ENCODE measurements at regions not wholly inside any gene's neighbourhood (a gene's known extent, or its start where the extent isn't known, plus 50 kb on each side); places are given as distances from the start of the nearest gene placed in this dataset.

DNA sequence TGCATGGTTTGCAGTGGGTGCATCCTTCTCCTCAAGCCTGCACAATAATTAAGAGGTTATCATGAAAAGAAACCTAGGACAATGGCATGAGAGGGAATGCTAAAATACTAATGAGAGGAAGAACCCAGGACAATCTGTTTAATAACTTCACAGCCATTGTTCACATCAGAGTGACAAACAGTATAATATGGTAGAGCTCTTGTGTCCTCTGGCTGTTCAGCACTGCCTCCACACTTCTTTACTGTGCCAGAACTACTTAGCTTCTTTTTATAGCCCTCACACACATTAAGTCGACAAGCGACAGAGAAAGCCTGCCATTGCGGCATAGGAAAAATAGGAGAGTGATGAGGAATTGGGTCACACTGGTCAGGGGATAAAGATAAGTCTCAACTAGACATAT, 65.0 kb upstream of the MEIS2 start:
- Histone ChIP-seq H2BK5ac (ENCODE audit: low read depth, low read length, poor library complexity, severe bottlenecking) (no peak overlapping the region), H3K14ac (ENCODE audit: low read length in 2 of 2) (no peak overlapping the region), H3K79me1 (replicated peaks; ENCODE audit: low read length, poor library complexity, severe bottlenecking) (no peaks in the 10 kb centered on the region), H2BK12ac (ENCODE audit: low read length in 2 of 2) (no peak overlapping the region), H2AFZ (ENCODE audit: low read depth, low read length) (no peak overlapping the region), H3K4ac (ENCODE audit: low read depth in 1 of 2, low read length in 2 of 2) (no peak overlapping the region), H2BK120ac (ENCODE audit: low read depth, low read length) (no peak overlapping the region), H2BK15ac (ENCODE audit: low read depth, poor library complexity, severe bottlenecking) (no peak overlapping the region), H3K27me3 (ENCODE audit: control insufficient read depth in 1 of 2, insufficient read depth in 1 of 2, low read length in 2 of 2) (no peaks in the 10 kb centered on the region), H3K4me2 (ENCODE audit: low read length, poor library complexity, severe bottlenecking) (no peak overlapping the region), H3K27ac (ENCODE audit: low read length, poor library complexity, severe bottlenecking) (no peak overlapping the region), H3K9ac (ENCODE audit: low read length) (no peak overlapping the region), H3K9me3 (ENCODE audit: control insufficient read depth, low read length) (no peaks in the 10 kb centered on the region), H4K91ac (ENCODE audit: low read length) (no peak overlapping the region), H3K23ac (ENCODE audit: low read length in 2 of 2) (no peak overlapping the region), H3K36me3 (ENCODE audit: control insufficient read depth in 1 of 2, insufficient read depth in 2 of 2, low read depth in 1 of 2, low read length in 2 of 2) (no peaks in the 10 kb centered on the region), H4K8ac (ENCODE audit: low read length) (no peak overlapping the region), H3K4me3 (ENCODE audit: insufficient read depth in 1 of 2, low read depth in 1 of 2, low read length in 2 of 2) (no peak overlapping the region), H2AK5ac (ENCODE audit: low read length, severe bottlenecking) (no peak overlapping the region), H3K18ac (ENCODE audit: low read depth in 1 of 2, low read length in 2 of 2) (no peak overlapping the region), H3K4me1 (ENCODE audit: control insufficient read depth, insufficient read depth, low read depth, low read length) (no peaks in the 10 kb centered on the region)
- no peak for DNase-seq
- WGBS, result 69% methylated on average over 3 of the region's 3 CpGs

DNA sequence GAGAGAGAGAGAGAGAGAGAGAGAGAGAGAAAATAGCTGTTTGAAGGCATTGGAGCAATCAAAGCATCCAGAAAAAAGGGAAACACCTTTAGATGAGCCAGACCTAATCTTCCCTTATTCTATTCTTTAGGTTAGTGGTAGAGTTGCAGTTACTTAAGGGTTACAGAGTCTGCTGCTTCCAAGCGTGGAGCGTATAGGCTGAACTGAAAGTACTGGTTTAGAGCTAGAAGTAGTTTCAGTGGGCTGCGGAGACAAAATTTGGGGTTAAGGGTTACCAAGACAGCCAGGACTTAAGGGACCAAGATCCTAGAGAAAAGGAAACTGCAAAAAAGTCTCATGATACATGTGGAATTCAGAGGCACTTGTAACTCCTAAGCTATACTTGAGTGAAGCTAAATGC, 66.1 kb upstream of the MEIS2 start:
- no peak overlapping the region for H3K4me3 ChIP-seq (ENCODE audit: insufficient read depth in 1 of 2, low read depth in 1 of 2, low read length in 2 of 2)
- H2BK15ac ChIP-seq (ENCODE audit: low read depth, poor library complexity, severe bottlenecking), result no peak overlapping the region
- no peak overlapping the region for H2BK12ac ChIP-seq (ENCODE audit: low read length in 2 of 2)
- no peak overlapping the region for H4K91ac ChIP-seq (ENCODE audit: low read length)
- H3K4ac ChIP-seq (ENCODE audit: low read depth in 1 of 2, low read length in 2 of 2), result no peak overlapping the region
- no peak overlapping the region for H2AFZ ChIP-seq (ENCODE audit: low read depth, low read length)
- H2BK120ac ChIP-seq (ENCODE audit: low read depth, low read length), result no peak overlapping the region
- no peak overlapping the region for H3K14ac ChIP-seq (ENCODE audit: low read length in 2 of 2)
- H2BK5ac ChIP-seq (ENCODE audit: low read depth, low read length, poor library complexity, severe bottlenecking), result no peak overlapping the region
- H3K36me3 ChIP-seq (ENCODE audit: control insufficient read depth in 1 of 2, insufficient read depth in 2 of 2, low read depth in 1 of 2, low read length in 2 of 2), result no peaks in the 10 kb centered on the region
- WGBS, result 91% methylated on average over 3 of the region's 3 CpGs
- H3K79me1 ChIP-seq (replicated peaks; ENCODE audit: low read length, poor library complexity, severe bottlenecking), result no peaks in the 10 kb centered on the region
- H2AK5ac ChIP-seq (ENCODE audit: low read length, severe bottlenecking), result no peak overlapping the region
- H3K9me3 ChIP-seq (ENCODE audit: control insufficient read depth, low read length), result no peaks in the 10 kb centered on the region
- no peaks in the 10 kb centered on the region for H3K27me3 ChIP-seq (ENCODE audit: control insufficient read depth in 1 of 2, insufficient read depth in 1 of 2, low read length in 2 of 2)
- H4K8ac ChIP-seq (ENCODE audit: low read length), result no peak overlapping the region
- no peak overlapping the region for H3K23ac ChIP-seq (ENCODE audit: low read length in 2 of 2)
- no peak for DNase-seq
- H3K4me1 ChIP-seq (ENCODE audit: control insufficient read depth, insufficient read depth, low read depth, low read length), result no peaks in the 10 kb centered on the region
- H3K18ac ChIP-seq (ENCODE audit: low read depth in 1 of 2, low read length in 2 of 2), result no peak overlapping the region
- H3K27ac ChIP-seq (ENCODE audit: low read length, poor library complexity, severe bottlenecking), result no peak overlapping the region
- H3K9ac ChIP-seq (ENCODE audit: low read length), result no peak overlapping the region
- H3K4me2 ChIP-seq (ENCODE audit: low read length, poor library complexity, severe bottlenecking), result no peak overlapping the region

DNA sequence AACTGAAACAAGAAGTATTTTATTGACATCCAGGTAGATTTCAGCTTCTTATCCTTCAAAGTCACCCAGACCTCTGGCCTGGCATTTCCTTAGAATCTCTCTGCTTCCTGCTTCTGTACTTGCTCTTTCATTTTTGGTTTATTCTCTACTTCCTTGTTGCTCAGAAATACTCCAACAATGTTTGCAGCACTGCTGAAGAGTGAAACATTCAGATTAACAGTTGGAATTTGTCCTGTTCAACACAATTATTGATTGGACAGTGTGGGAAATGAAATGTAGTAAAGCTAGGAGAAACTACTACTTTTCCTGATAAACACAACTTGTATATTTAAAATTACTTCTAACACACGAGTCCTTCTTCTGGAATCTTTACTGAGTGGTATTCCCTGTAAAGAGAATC, 81.0 kb upstream of the MEIS2 start:
- Histone ChIP-seq H3K4me2 (ENCODE audit: low read length, poor library complexity, severe bottlenecking) (no peak overlapping the region), H4K8ac (ENCODE audit: low read length) (no peak overlapping the region), H2BK12ac (ENCODE audit: low read length in 2 of 2) (no peak overlapping the region), H3K27ac (ENCODE audit: low read length, poor library complexity, severe bottlenecking) (no peak overlapping the region), H3K9ac (ENCODE audit: low read length) (no peak overlapping the region), H3K79me1 (replicated peaks; ENCODE audit: low read length, poor library complexity, severe bottlenecking) (no peaks in the 10 kb centered on the region), H3K4ac (ENCODE audit: low read depth in 1 of 2, low read length in 2 of 2) (no peak overlapping the region), H3K27me3 (ENCODE audit: control insufficient read depth in 1 of 2, insufficient read depth in 1 of 2, low read length in 2 of 2) (no peaks in the 10 kb centered on the region), H3K18ac (ENCODE audit: low read depth in 1 of 2, low read length in 2 of 2) (no peak overlapping the region), H3K4me3 (ENCODE audit: insufficient read depth in 1 of 2, low read depth in 1 of 2, low read length in 2 of 2) (no peak overlapping the region), H2AK5ac (ENCODE audit: low read length, severe bottlenecking) (no peak overlapping the region), H3K9me3 (ENCODE audit: control insufficient read depth, low read length) (peaks cover 24% of the 10 kb centered on the region), H3K14ac (ENCODE audit: low read length in 2 of 2) (no peak overlapping the region), H3K4me1 (ENCODE audit: control insufficient read depth, insufficient read depth, low read depth, low read length) (no peaks in the 10 kb centered on the region), H2AFZ (ENCODE audit: low read depth, low read length) (no peak overlapping the region), H4K91ac (ENCODE audit: low read length) (no peak overlapping the region), H2BK15ac (ENCODE audit: low read depth, poor library complexity, severe bottlenecking) (no peak overlapping the region), H2BK5ac (ENCODE audit: low read depth, low read length, poor library complexity, severe bottlenecking) (no peak overlapping the region), H3K36me3 (ENCODE audit: control insufficient read depth in 1 of 2, insufficient read depth in 2 of 2, low read depth in 1 of 2, low read length in 2 of 2) (no peaks in the 10 kb centered on the region), H3K23ac (ENCODE audit: low read length in 2 of 2) (no peak overlapping the region), H2BK120ac (ENCODE audit: low read depth, low read length) (no peak overlapping the region)
- no CpG with 5 or more reads among the region's 1 CpG for WGBS
- no peak for DNase-seq

DNA sequence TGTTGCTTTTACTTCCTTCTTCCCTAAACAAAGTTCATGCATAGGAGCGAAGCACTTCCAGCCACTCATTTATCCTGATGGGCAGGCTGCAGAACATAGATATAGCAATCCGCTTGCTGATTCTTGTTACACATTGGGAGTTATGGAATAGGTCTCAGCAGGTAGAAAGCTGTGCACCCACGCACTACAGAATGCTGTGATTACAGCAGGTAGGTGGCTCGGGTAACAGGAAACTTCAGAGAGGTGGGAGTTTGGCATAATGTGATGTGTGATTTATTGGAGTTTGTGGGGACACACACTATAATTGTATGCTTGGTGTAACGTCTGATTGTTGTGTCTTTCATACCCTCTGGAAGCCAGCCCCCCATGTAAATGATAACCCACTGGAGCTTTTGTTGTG, 99.2 kb upstream of the MEIS2 start:
- no peak overlapping the region for H3K4me2 ChIP-seq (ENCODE audit: low read length, poor library complexity, severe bottlenecking)
- H3K18ac ChIP-seq (ENCODE audit: low read depth in 1 of 2, low read length in 2 of 2), result no peak overlapping the region
- no peak overlapping the region for H2AFZ ChIP-seq (ENCODE audit: low read depth, low read length)
- H3K14ac ChIP-seq (ENCODE audit: low read length in 2 of 2), result no peak overlapping the region
- no peak overlapping the region for H3K27ac ChIP-seq (ENCODE audit: low read length, poor library complexity, severe bottlenecking)
- no peak overlapping the region for H2BK15ac ChIP-seq (ENCODE audit: low read depth, poor library complexity, severe bottlenecking)
- H3K4ac ChIP-seq (ENCODE audit: low read depth in 1 of 2, low read length in 2 of 2), result no peak overlapping the region
- H3K9ac ChIP-seq (ENCODE audit: low read length), result no peak overlapping the region
- H2AK5ac ChIP-seq (ENCODE audit: low read length, severe bottlenecking), result no peak overlapping the region
- no peak overlapping the region for H2BK120ac ChIP-seq (ENCODE audit: low read depth, low read length)
- no peaks in the 10 kb centered on the region for H3K79me1 ChIP-seq (replicated peaks; ENCODE audit: low read length, poor library complexity, severe bottlenecking)
- no peak overlapping the region for H2BK5ac ChIP-seq (ENCODE audit: low read depth, low read length, poor library complexity, severe bottlenecking)
- H2BK12ac ChIP-seq (ENCODE audit: low read length in 2 of 2), result no peak overlapping the region
- H3K4me3 ChIP-seq (ENCODE audit: insufficient read depth in 1 of 2, low read depth in 1 of 2, low read length in 2 of 2), result no peak overlapping the region
- H4K91ac ChIP-seq (ENCODE audit: low read length), result no peak overlapping the region
- H3K36me3 ChIP-seq (ENCODE audit: control insufficient read depth in 1 of 2, insufficient read depth in 2 of 2, low read depth in 1 of 2, low read length in 2 of 2), result no peaks in the 10 kb centered on the region
- no peaks in the 10 kb centered on the region for H3K27me3 ChIP-seq (ENCODE audit: control insufficient read depth in 1 of 2, insufficient read depth in 1 of 2, low read length in 2 of 2)
- DNase-seq, result no peak
- WGBS, result 62% methylated on average over 5 of the region's 5 CpGs
- H3K23ac ChIP-seq (ENCODE audit: low read length in 2 of 2), result no peak overlapping the region
- H3K4me1 ChIP-seq (ENCODE audit: control insufficient read depth, insufficient read depth, low read depth, low read length), result no peaks in the 10 kb centered on the region
- H4K8ac ChIP-seq (ENCODE audit: low read length), result no peak overlapping the region
- no peaks in the 10 kb centered on the region for H3K9me3 ChIP-seq (ENCODE audit: control insufficient read depth, low read length)

Measured in mesenchymal stem cell (in vitro differentiated cells and primary cell).